DND-41 (cell line): ENCODE measurements at regions not wholly inside any gene's neighbourhood (a gene's known extent, or its start where the extent isn't known, plus 50 kb on each side); places are given as distances from the start of the nearest gene placed in this dataset.
"Not testable (repeated sequence)": the region's sequence is repeated elsewhere in the genome, so short reads cannot be mapped to it uniquely, and the experiment has no call there.

Experiments used
- ATAC-seq: fragments of 200-7000 bp; cut with Tn5 transposase; 3 replicates; pipeline ENCODE4 v1.9.1; 2021; ENCODE audit warnings: low read depth; ENCODE audit not compliant: insufficient read depth
- DNase-seq: peaks from one replicate; pipeline ENCODE4 v3.0.0-alpha.2; 2020
- H2AFZ ChIP-seq: 2 replicates; pipeline ENCODE4 v1.6.0; 2012; ENCODE audit warnings: low read depth, low read length
- H3K27ac ChIP-seq: 2 replicates; pipeline ENCODE4 v1.5.1; 2012; ENCODE audit warnings: low read length, inconsistent platforms
- H3K27me3 ChIP-seq: fragments of 200-600 bp; sonication (generic); 2 replicates; pipeline ENCODE4 v1.6.0; 2012; ENCODE audit warnings: low read length, mild to moderate bottlenecking, inconsistent platforms; ENCODE audit not compliant: insufficient read depth, poor library complexity
- H3K36me3 ChIP-seq: 2 replicates; pipeline ENCODE4 v1.5.1; 2012; ENCODE audit warnings: low read length, inconsistent platforms; ENCODE audit not compliant: insufficient read depth
- H3K4me1 ChIP-seq: 2 replicates; pipeline ENCODE4 v1.5.1; 2012; ENCODE audit warnings: mild to moderate bottlenecking, low read length; ENCODE audit not compliant: insufficient read depth
- H3K4me2 ChIP-seq: 2 replicates; pipeline ENCODE4 v1.6.0; 2012; ENCODE audit warnings: mild to moderate bottlenecking, moderate library complexity, low read length, inconsistent platforms; ENCODE audit not compliant: insufficient read depth
- H3K4me3 ChIP-seq, 2 experiments: fragments of 200-600 bp in 1 of 2; shearing (Covaris generic) in 1 of 2; 2 replicates each; pipeline ENCODE4 v1.5.1; 2012 to 2016; ENCODE audit warnings: inconsistent platforms in 2 of 2, low read length in 2 of 2, mild to moderate bottlenecking in 2 of 2, low read depth in 1 of 2, moderate library complexity in 1 of 2
- H3K79me2 ChIP-seq: 2 replicates; pipeline ENCODE4 v1.6.0; 2012; ENCODE audit warnings: low read length, inconsistent platforms; ENCODE audit not compliant: insufficient read depth
- H3K9ac ChIP-seq: 2 replicates; pipeline ENCODE4 v1.6.0; 2012; ENCODE audit warnings: low read depth, mild to moderate bottlenecking, inconsistent platforms, low read length, moderate library complexity
- H3K9me3 ChIP-seq: 2 replicates; pipeline ENCODE4 v1.5.1; 2012; ENCODE audit warnings: low read length, moderate library complexity, mild to moderate bottlenecking, inconsistent platforms; ENCODE audit not compliant: insufficient read depth, severe bottlenecking
- H4K20me1 ChIP-seq: 2 replicates; pipeline ENCODE4 v1.6.0; 2012; ENCODE audit warnings: low read length; ENCODE audit not compliant: insufficient read depth
- EZH2 ChIP-seq: IDR thresholded peaks from 3 replicates; pipeline ENCODE4 v1.6.1; 2012; ENCODE audit warnings: borderline replicate concordance, low read depth, mild to moderate bottlenecking, moderate library complexity, low read length, inconsistent platforms; ENCODE audit not compliant: severe bottlenecking
- TF ChIP-seq, protein P1 (sequence below): IDR thresholded peaks from 2 replicates; pipeline ENCODE4 v1.5.1; 2012; ENCODE audit warnings: borderline replicate concordance, low read length, moderate library complexity, mild to moderate bottlenecking; ENCODE audit not compliant: poor library complexity, severe bottlenecking; ENCODE audit errors: extremely low read depth

DNA sequence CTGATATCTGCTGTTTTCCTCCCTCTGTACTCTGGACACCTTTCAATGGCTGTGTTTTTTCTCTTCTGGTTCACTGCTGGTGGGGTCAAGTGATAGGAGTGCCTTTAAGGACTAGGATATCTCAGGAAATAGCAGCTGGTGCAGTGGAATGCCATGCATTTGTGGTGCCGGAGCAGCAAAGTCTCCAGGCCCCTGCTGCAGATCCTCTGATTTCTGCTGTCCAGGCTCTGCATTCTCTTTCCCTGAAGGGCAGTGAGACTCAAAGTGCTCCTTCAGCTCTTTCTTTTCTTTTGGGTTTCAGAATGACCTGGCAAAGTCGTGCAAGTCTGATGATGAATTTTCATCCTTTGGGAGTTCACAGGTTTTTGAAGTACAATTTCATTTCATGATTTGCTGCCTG lies 774.3 kb downstream of the FAM181B start:
- Histone ChIP-seq H3K27ac (no peak overlapping the region), H3K36me3 (no peaks in the 10 kb centered on the region), H3K4me1 (no peaks in the 10 kb centered on the region), H4K20me1 (no peaks in the 10 kb centered on the region), H3K4me3 (no peak overlapping the region), H3K4me2 (no peak overlapping the region), H3K79me2 (no peaks in the 10 kb centered on the region), H3K9ac (no peak overlapping the region), H3K9me3 (no peaks in the 10 kb centered on the region), H3K27me3 (peaks cover 3% of the 10 kb centered on the region), H2AFZ (no peak overlapping the region)
- ATAC-seq: no peak
- no peak for DNase-seq
- TF ChIP-seq, protein P1, sequence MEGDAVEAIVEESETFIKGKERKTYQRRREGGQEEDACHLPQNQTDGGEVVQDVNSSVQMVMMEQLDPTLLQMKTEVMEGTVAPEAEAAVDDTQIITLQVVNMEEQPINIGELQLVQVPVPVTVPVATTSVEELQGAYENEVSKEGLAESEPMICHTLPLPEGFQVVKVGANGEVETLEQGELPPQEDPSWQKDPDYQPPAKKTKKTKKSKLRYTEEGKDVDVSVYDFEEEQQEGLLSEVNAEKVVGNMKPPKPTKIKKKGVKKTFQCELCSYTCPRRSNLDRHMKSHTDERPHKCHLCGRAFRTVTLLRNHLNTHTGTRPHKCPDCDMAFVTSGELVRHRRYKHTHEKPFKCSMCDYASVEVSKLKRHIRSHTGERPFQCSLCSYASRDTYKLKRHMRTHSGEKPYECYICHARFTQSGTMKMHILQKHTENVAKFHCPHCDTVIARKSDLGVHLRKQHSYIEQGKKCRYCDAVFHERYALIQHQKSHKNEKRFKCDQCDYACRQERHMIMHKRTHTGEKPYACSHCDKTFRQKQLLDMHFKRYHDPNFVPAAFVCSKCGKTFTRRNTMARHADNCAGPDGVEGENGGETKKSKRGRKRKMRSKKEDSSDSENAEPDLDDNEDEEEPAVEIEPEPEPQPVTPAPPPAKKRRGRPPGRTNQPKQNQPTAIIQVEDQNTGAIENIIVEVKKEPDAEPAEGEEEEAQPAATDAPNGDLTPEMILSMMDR: no peak
- no peak for TF ChIP-seq EZH2

DNA sequence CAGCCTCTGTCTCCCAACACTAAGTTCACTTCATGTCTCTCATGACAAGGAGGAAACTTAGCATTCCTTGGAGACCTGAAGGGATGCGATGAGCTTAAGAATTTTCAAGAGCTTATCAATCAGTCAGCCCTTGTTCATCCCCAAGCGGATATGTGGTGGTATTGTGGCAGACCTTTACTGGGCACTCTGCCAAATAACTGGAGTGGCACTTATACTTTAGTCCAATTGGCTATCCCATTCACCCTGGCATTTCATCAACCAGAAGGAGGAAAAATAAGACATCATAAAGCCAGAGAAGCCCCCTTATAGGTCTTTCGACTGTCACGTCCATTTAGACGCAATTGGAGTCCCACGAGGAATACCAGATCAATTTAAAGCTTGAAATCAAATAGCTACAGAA lies 779.4 kb downstream of the FAM181B start:
- not testable (repeated sequence) for DNase-seq, H3K79me2 ChIP-seq, H2AFZ ChIP-seq, H3K36me3 ChIP-seq, H3K4me3 ChIP-seq, ATAC-seq, H3K4me2 ChIP-seq, H3K4me1 ChIP-seq, H3K9me3 ChIP-seq, H3K27ac ChIP-seq, H3K27me3 ChIP-seq, H3K9ac ChIP-seq, H4K20me1 ChIP-seq

DNA sequence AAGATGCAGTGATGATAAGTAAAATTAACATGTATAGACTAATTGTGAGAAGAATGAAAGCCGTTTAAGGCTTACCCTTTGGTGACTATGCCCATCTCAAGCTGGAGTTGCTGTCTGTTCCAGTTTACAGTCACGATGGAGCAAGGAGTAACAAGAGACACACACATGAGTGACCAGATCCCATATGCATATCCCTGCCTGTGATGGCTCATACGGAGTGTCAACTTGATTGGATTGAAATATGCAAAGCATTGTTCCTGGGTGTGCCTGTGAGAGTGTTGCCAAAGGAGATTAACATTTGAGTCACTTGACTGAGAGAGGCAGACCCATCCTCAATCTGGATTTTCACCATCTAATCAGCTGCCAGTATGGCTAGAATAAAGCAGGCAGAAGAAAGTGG lies 786.8 kb downstream of the FAM181B start:
- Histone ChIP-seq H3K4me2 (no peak overlapping the region), H3K9me3 (no peaks in the 10 kb centered on the region), H3K27ac (no peak overlapping the region), H3K79me2 (no peaks in the 10 kb centered on the region), H3K4me1 (no peaks in the 10 kb centered on the region), H3K4me3 (no peak overlapping the region), H3K9ac (no peak overlapping the region), H4K20me1 (no peaks in the 10 kb centered on the region), H3K27me3 (no peaks in the 10 kb centered on the region), H2AFZ (no peak overlapping the region), H3K36me3 (no peaks in the 10 kb centered on the region)
- no peak for ATAC-seq
- DNase-seq: no peak
- no peak for TF ChIP-seq EZH2
- TF ChIP-seq, protein P1: no peak

DNA sequence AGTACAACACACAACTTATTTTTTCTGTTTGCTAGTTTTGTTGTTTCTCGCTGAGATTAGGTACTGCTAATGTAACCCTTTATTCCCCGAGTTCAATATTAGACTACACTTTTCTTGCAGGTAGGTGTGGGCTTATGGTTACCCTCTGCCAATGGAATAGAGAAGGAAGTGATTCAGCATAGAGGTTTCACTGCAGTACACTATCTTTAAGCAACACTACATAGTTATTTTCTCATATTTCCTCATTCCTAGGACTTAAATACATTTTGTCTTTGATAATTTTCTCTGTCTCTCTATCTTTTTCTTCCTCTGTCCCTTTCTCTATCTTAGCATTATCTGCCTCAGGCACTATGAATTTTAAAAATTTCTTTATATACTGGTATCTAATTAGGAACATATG lies 791.0 kb downstream of the FAM181B start:
- Histone ChIP-seq H3K27ac (no peak overlapping the region), H3K4me2 (no peak overlapping the region), H3K9me3 (no peaks in the 10 kb centered on the region), H3K27me3 (no peaks in the 10 kb centered on the region), H3K79me2 (no peaks in the 10 kb centered on the region), H4K20me1 (no peaks in the 10 kb centered on the region), H3K9ac (no peak overlapping the region), H3K36me3 (no peaks in the 10 kb centered on the region), H3K4me1 (no peaks in the 10 kb centered on the region), H2AFZ (no peak overlapping the region), H3K4me3 (no peak overlapping the region)
- DNase-seq (no peak), ATAC-seq (no peak)
- no peak for TF ChIP-seq EZH2
- TF ChIP-seq, protein P1: no peak
